HUDEP-2 (cell line): ENCODE measurements at regions not wholly inside any gene's neighbourhood (a gene's known extent, or its start where the extent isn't known, plus 50 kb on each side); places are given as distances from the start of the nearest gene placed in this dataset.
"Not testable (repeated sequence)": the region's sequence is repeated elsewhere in the genome, so short reads cannot be mapped to it uniquely, and the experiment has no call there.

ENCODE experiments used
- DNase-seq, 76 experiments: peaks; one replicate each; lab custom pipeline; 2025; ENCODE audit not compliant: unreplicated experiment in 76 of 76; lab: John Stamatoyannopoulos, UW

- DNase-seq, result no peak
Observed at GRCh38 chr2:34188464-34189303, 589.6 kb upstream of the FAM98A start.

- DNase-seq, result no peak
Observed at GRCh38 chr2:34179511-34179910, 580.4 kb upstream of the FAM98A start.

- DNase-seq, result no peak
Observed at GRCh38 chr2:34178482-34178881, 579.4 kb upstream of the FAM98A start.

GRCh38 chr2:34176693-34177092 is 577.6 kb upstream of the FAM98A start:
- no peak for DNase-seq

GRCh38 chr2:34174506-34174905 is 575.4 kb upstream of the FAM98A start:
- DNase-seq, result no peak

- DNase-seq, result no peak
Observed at GRCh38 chr2:34162231-34162630, 563.1 kb upstream of the FAM98A start.

GRCh38 chr2:34161549-34161948 is 562.5 kb upstream of the FAM98A start:
- DNase-seq, result no peak

GRCh38 chr2:34159901-34160300 is 560.8 kb upstream of the FAM98A start:
- no peak for DNase-seq

- DNase-seq, result no peak
Observed at GRCh38 chr2:34153484-34153883, 554.4 kb upstream of the FAM98A start.

- DNase-seq, result no peak
Observed at GRCh38 chr2:34147780-34148179, 548.7 kb upstream of the FAM98A start.

- DNase-seq, result no peak
Observed at GRCh38 chr2:34143149-34143548, 544.0 kb upstream of the FAM98A start.

- DNase-seq, result not testable (repeated sequence)
Observed at GRCh38 chr2:34142531-34143008, 543.5 kb upstream of the FAM98A start.

- not testable (repeated sequence) for DNase-seq
Observed at GRCh38 chr2:34133065-34133464, 534.0 kb upstream of the FAM98A start.

- no peak for DNase-seq
Observed at GRCh38 chr2:34126279-34126678, 527.2 kb upstream of the FAM98A start.

- DNase-seq, result no peak
Observed at GRCh38 chr2:34123996-34124785, 525.1 kb upstream of the FAM98A start.

- DNase-seq, result no peak
Observed at GRCh38 chr2:34121076-34121475, 522.0 kb upstream of the FAM98A start.

- no peak for DNase-seq
Observed at GRCh38 chr2:34115076-34115475, 516.0 kb upstream of the FAM98A start.

GRCh38 chr2:34112161-34112560 is 513.1 kb upstream of the FAM98A start:
- DNase-seq, result no peak

- no peak for DNase-seq
Observed at GRCh38 chr2:34110392-34110791, 511.3 kb upstream of the FAM98A start.

GRCh38 chr2:34107811-34108210 is 508.7 kb upstream of the FAM98A start:
- no peak for DNase-seq

GRCh38 chr2:34105006-34105767 is 506.1 kb upstream of the FAM98A start:
- no peak for DNase-seq
